ENCODE measurements at regions not wholly inside any gene's neighbourhood (a gene's known extent, or its start where the extent isn't known, plus 50 kb on each side); places are given as distances from the start of the nearest gene placed in this dataset.
"Not testable (repeated sequence)": the region's sequence is repeated elsewhere in the genome, so short reads cannot be mapped to it uniquely, and the experiment has no call there.

DNA sequence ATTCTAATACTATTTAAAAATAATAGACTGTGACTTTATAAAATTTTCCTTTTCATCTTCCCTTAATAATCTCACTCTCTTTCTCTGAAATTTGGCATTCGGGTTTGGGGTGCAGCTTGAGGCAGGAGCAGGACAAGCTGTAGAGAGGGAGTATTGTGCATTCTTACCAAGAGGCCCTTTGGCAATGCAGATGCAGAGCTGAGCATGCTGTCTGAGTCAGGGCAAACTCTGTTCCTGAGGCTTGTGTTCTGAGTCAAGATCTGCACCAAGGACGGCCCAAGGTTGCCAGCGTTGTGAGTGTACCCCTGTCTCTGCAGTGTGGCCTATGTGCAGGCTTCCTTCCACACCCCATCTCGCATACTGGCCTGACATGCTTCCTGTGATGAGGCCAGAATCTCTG lies 343.8 kb upstream of the FRG2C start:
- no peak for ATAC-seq
- TF ChIP-seq, protein P1, sequence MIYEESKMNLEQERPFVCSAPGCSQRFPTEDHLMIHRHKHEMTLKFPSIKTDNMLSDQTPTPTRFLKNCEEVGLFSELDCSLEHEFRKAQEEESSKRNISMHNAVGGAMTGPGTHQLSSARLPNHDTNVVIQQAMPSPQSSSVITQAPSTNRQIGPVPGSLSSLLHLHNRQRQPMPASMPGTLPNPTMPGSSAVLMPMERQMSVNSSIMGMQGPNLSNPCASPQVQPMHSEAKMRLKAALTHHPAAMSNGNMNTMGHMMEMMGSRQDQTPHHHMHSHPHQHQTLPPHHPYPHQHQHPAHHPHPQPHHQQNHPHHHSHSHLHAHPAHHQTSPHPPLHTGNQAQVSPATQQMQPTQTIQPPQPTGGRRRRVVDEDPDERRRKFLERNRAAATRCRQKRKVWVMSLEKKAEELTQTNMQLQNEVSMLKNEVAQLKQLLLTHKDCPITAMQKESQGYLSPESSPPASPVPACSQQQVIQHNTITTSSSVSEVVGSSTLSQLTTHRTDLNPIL (CRISPR knock-in tag; IDR thresholded peaks at IDR 0.05; ENCODE audit: low read depth), result no peak
- TF ChIP-seq PATZ1 (CRISPR knock-in tag; IDR thresholded peaks at IDR 0.05; ENCODE audit: borderline replicate concordance) (no peak), PPARA (CRISPR knock-in tag; IDR thresholded peaks at IDR 0.05; ENCODE audit: borderline replicate concordance) (no peak), TCF4 (CRISPR knock-in tag; IDR thresholded peaks at IDR 0.05; ENCODE audit: borderline replicate concordance) (no peak), ZNF70 (CRISPR knock-in tag; IDR thresholded peaks at IDR 0.05) (no peak), ZC3H10 (CRISPR knock-in tag; IDR thresholded peaks at IDR 0.05) (no peak), ZNF565 (CRISPR knock-in tag; conservative IDR thresholded peaks at IDR 0.05; ENCODE audit: low read depth) (no peak), ZFP30 (CRISPR knock-in tag; IDR thresholded peaks at IDR 0.05) (no peak), SNAI2 (CRISPR knock-in tag; IDR thresholded peaks at IDR 0.05) (no peak), ZFP3 (CRISPR knock-in tag; IDR thresholded peaks at IDR 0.05) (no peak), ISL1 (CRISPR knock-in tag; IDR thresholded peaks at IDR 0.05) (no peak), ESRRG (CRISPR knock-in tag; IDR thresholded peaks at IDR 0.05) (no peak), OSR1 (CRISPR knock-in tag; IDR thresholded peaks at IDR 0.05) (no peak), CSDC2 (CRISPR knock-in tag; IDR thresholded peaks at IDR 0.05) (no peak), BACH2 (CRISPR knock-in tag; IDR thresholded peaks at IDR 0.05; ENCODE audit: borderline replicate concordance) (no peak), ARNTL (CRISPR knock-in tag; IDR thresholded peaks at IDR 0.05; ENCODE audit: borderline replicate concordance, low read depth) (no peak), ZNF8 (CRISPR knock-in tag; IDR thresholded peaks at IDR 0.05) (no peak), TOX (CRISPR knock-in tag; IDR thresholded peaks at IDR 0.05; ENCODE audit: borderline replicate concordance) (no peak)
- TF ChIP-seq, protein P2, sequence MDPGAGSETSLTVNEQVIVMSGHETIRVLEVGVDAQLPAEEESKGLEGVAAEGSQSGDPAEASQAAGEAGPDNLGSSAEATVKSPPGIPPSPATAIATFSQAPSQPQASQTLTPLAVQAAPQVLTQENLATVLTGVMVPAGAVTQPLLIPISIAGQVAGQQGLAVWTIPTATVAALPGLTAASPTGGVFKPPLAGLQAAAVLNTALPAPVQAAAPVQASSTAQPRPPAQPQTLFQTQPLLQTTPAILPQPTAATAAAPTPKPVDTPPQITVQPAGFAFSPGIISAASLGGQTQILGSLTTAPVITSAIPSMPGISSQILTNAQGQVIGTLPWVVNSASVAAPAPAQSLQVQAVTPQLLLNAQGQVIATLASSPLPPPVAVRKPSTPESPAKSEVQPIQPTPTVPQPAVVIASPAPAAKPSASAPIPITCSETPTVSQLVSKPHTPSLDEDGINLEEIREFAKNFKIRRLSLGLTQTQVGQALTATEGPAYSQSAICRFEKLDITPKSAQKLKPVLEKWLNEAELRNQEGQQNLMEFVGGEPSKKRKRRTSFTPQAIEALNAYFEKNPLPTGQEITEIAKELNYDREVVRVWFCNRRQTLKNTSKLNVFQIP (CRISPR knock-in tag; IDR thresholded peaks at IDR 0.05; ENCODE audit: borderline replicate concordance, low read depth), result no peak

GRCh38 chr3:75321060-75321459 lies 343.1 kb upstream of the FRG2C start:
- no peak for ATAC-seq
- TF ChIP-seq RARB (CRISPR knock-in tag; IDR thresholded peaks at IDR 0.05) (no peak), OSR1 (CRISPR knock-in tag; IDR thresholded peaks at IDR 0.05) (no peak), ESRRG (CRISPR knock-in tag; IDR thresholded peaks at IDR 0.05) (no peak), BACH2 (CRISPR knock-in tag; IDR thresholded peaks at IDR 0.05; ENCODE audit: borderline replicate concordance) (no peak), CSDC2 (CRISPR knock-in tag; IDR thresholded peaks at IDR 0.05) (no peak), CSRNP3 (CRISPR knock-in tag; IDR thresholded peaks at IDR 0.05) (no peak), GLIS3 (CRISPR knock-in tag; IDR thresholded peaks at IDR 0.05) (no peak), ZNF70 (CRISPR knock-in tag; IDR thresholded peaks at IDR 0.05) (no peak), ZFP3 (CRISPR knock-in tag; IDR thresholded peaks at IDR 0.05) (no peak), TCF4 (CRISPR knock-in tag; IDR thresholded peaks at IDR 0.05; ENCODE audit: borderline replicate concordance) (no peak), TSHZ2 (CRISPR knock-in tag; IDR thresholded peaks at IDR 0.05) (no peak), SNAI2 (CRISPR knock-in tag; IDR thresholded peaks at IDR 0.05) (no peak), ZC3H10 (CRISPR knock-in tag; IDR thresholded peaks at IDR 0.05) (no peak), ZFP30 (CRISPR knock-in tag; IDR thresholded peaks at IDR 0.05) (no peak), ZNF565 (CRISPR knock-in tag; conservative IDR thresholded peaks at IDR 0.05; ENCODE audit: low read depth) (no peak), PATZ1 (CRISPR knock-in tag; IDR thresholded peaks at IDR 0.05; ENCODE audit: borderline replicate concordance) (no peak), TOX (CRISPR knock-in tag; IDR thresholded peaks at IDR 0.05; ENCODE audit: borderline replicate concordance) (no peak)
- TF ChIP-seq, protein P1 (CRISPR knock-in tag; IDR thresholded peaks at IDR 0.05; ENCODE audit: low read depth), result no peak
- TF ChIP-seq, protein P2 (CRISPR knock-in tag; IDR thresholded peaks at IDR 0.05; ENCODE audit: borderline replicate concordance, low read depth), result no peak

DNA sequence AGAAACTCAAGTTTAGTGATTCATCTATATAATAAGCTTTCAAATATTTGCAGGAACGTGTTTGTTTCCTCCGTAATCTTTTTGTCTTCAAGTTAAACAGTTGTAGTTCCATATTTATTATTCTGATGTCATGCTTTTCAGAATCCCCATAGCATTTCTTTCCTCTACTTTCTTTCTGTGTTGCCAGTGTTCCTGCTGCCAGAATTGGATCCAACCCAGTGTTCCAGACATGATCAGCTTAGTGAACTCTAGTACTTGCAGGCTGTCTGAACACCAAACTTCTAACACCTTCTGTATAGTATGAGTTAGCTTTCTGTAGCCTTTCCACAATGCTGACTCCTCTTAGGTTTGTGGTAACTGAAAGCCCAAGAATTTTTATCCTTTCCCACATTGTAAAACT lies 340.2 kb upstream of the FRG2C start:
- ATAC-seq, result not testable (repeated sequence)

Measured in SK-N-SH treated with all-trans-retinoic acid at 6 μM for 48 hours (cell line).